Calu3 (cell line): ENCODE measurements at regions not wholly inside any gene's neighbourhood (a gene's known extent, or its start where the extent isn't known, plus 50 kb on each side); places are given as distances from the start of the nearest gene placed in this dataset.

Experiments
- BruUV-seq: library from RNA; stranded (reverse); fragments of 400-500 nt; replicated peaks from 2 replicates; lab custom pipeline; 2021; lab: Mats Ljungman, UMichigan
- CTCF ChIA-PET: fragments of 300-600 bp; sonication (Branson Sonifier 250); formaldehyde crosslinking; loops from one replicate; lab custom pipeline; 2022; ENCODE audit warnings: antibody characterized with exemption; lab: Charles Lee
- DNase-seq: peaks from one replicate; pipeline ENCODE4 v3.0.0; 2022
- H3K27ac Mint-ChIP-seq: one replicate; pipeline ENCODE4 v1.8.0; 2022; ENCODE audit warnings: mixed read lengths; ENCODE audit not compliant: unreplicated experiment
- H3K27me3 Mint-ChIP-seq: one replicate; pipeline ENCODE4 v1.8.0; 2022; ENCODE audit warnings: mixed read lengths; ENCODE audit not compliant: unreplicated experiment
- H3K36me3 Mint-ChIP-seq: one replicate; pipeline ENCODE4 v1.8.0; 2022; ENCODE audit warnings: mild to moderate bottlenecking, moderate library complexity, mixed read lengths; ENCODE audit not compliant: insufficient read depth, unreplicated experiment
- H3K4me1 Mint-ChIP-seq: one replicate; pipeline ENCODE4 v1.8.0; 2022; ENCODE audit warnings: mild to moderate bottlenecking, low read depth, mixed read lengths; ENCODE audit not compliant: unreplicated experiment
- H3K4me3 Mint-ChIP-seq: one replicate; pipeline ENCODE4 v1.8.0; 2022; ENCODE audit warnings: mild to moderate bottlenecking, low read depth, moderate library complexity, mixed read lengths; ENCODE audit not compliant: unreplicated experiment
- H3K9me3 Mint-ChIP-seq: one replicate; pipeline ENCODE4 v1.8.0; 2022; ENCODE audit warnings: low read depth, mixed read lengths; ENCODE audit not compliant: unreplicated experiment
- CTCF ChIP-seq: fragments of 200-600 bp; IDR thresholded peaks from one replicate; pipeline ENCODE4 v1.8.0; 2022; ENCODE audit warnings: antibody characterized with exemption; ENCODE audit not compliant: unreplicated experiment
- intact Hi-C: fragments of 100-400 bp; cut with micrococcal nuclease; formaldehyde crosslinking; loops from one replicate; pipeline ENCODE4 v1.10.0; 2022; ENCODE audit not compliant: unreplicated experiment

- TF ChIP-seq CTCF, result no peak
- CTCF ChIA-PET, result interaction anchor here (0.7 kb wide), 1 partner anchor 63 kb away, joined by 3 read pairs; no protein-coding TSS in a partner anchor
- Mint-ChIP-seq H3K4me3 (no peak overlapping the region), H3K4me1 (peaks cover 21% of the 10 kb centered on the region), H3K27me3 (no peaks in the 10 kb centered on the region), H3K36me3 (peaks cover 7% of the 10 kb centered on the region), H3K27ac (peak overlapping the region; percentile 79), H3K9me3 (no peaks in the 10 kb centered on the region)
- intact Hi-C loops, result no loop called here
- no peak for DNase-seq
- no TSS peak for BruUV-seq
These were observed 241.0 kb downstream of the EMP1 start for GRCh38 chr12:13437541-13437940.

GRCh38 chr12:13436696-13437391 lies 240.3 kb downstream of the EMP1 start:
- CTCF ChIA-PET, result interaction anchor here (0.7 kb wide), 1 partner anchor 64 kb away, joined by 3 read pairs; no protein-coding TSS in a partner anchor
- no TSS peak for BruUV-seq
- TF ChIP-seq CTCF, result no peak
- no peaks in the 10 kb centered on the region for H3K9me3 Mint-ChIP-seq
- DNase-seq, result peak; percentile 38
- H3K27me3 Mint-ChIP-seq, result no peaks in the 10 kb centered on the region
- intact Hi-C loops, result no loop called here
- peaks cover 7% of the 10 kb centered on the region for H3K36me3 Mint-ChIP-seq
- peak overlapping the region; percentile 79 for H3K27ac Mint-ChIP-seq
- H3K4me3 Mint-ChIP-seq, result no peak overlapping the region
- peaks cover 21% of the 10 kb centered on the region for H3K4me1 Mint-ChIP-seq

- Mint-ChIP-seq H3K4me3 (no peak overlapping the region), H3K27ac (no peak overlapping the region), H3K36me3 (peaks cover 7% of the 10 kb centered on the region), H3K4me1 (peaks cover 21% of the 10 kb centered on the region), H3K9me3 (no peaks in the 10 kb centered on the region), H3K27me3 (no peaks in the 10 kb centered on the region)
- BruUV-seq, result no TSS peak
- TF ChIP-seq CTCF, result no peak
- CTCF ChIA-PET, result no interaction called here
- intact Hi-C loops, result no loop called here
- DNase-seq, result no peak
These were observed 239.7 kb downstream of the EMP1 start for GRCh38 chr12:13436182-13436581.

GRCh38 chr12:13435235-13435933 lies 238.9 kb downstream of the EMP1 start:
- CTCF ChIA-PET, result no interaction called here
- H3K9me3 Mint-ChIP-seq, result no peaks in the 10 kb centered on the region
- no peak overlapping the region for H3K4me3 Mint-ChIP-seq
- intact Hi-C loops, result no loop called here
- BruUV-seq, result no TSS peak
- DNase-seq, result no peak
- no peak overlapping the region for H3K27ac Mint-ChIP-seq
- peaks cover 21% of the 10 kb centered on the region for H3K4me1 Mint-ChIP-seq
- no peaks in the 10 kb centered on the region for H3K27me3 Mint-ChIP-seq
- TF ChIP-seq CTCF, result no peak
- H3K36me3 Mint-ChIP-seq, result peaks cover 7% of the 10 kb centered on the region
